ENCODE measurements at regions not wholly inside any gene's neighbourhood (a gene's known extent, or its start where the extent isn't known, plus 50 kb on each side); places are given as distances from the start of the nearest gene placed in this dataset.
"Not testable (repeated sequence)": the region's sequence is repeated elsewhere in the genome, so short reads cannot be mapped to it uniquely, and the experiment has no call there.

GRCh38 chr3:16076564-16076963 lies 97.9 kb upstream of the GALNT15 start:
- DNase-seq (ENCODE audit: low read depth in 2 of 2) = no peak

DNA sequence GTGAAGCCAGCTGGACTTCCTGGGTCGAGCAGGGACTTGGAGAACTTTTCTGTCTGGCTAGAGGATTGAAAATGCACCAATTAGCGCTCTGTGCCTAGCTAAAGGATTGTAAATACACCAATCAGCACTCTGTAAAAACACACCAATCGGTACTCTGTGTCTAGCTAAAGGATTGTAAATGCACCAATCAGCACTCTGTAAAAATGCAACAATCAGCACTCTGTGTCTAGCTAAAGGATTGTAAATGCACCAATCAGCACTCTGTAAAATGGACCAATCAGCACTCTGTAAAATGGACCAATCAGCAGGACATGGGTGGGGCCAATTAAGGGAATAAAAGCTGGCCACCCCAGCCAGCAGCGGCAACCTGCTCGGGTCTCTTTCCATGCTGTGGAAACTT lies 97.3 kb upstream of the GALNT15 start:
- DNase-seq (ENCODE audit: low read depth in 2 of 2) = not testable (repeated sequence)

- DNase-seq (ENCODE audit: low read depth in 2 of 2) = not testable (repeated sequence)
Observed at GRCh38 chr3:16077681-16078080, 96.8 kb upstream of the GALNT15 start.

GRCh38 chr3:16079519-16079918 lies 95.0 kb upstream of the GALNT15 start:
- no peak for DNase-seq (ENCODE audit: low read depth in 2 of 2)

- no peak for DNase-seq (ENCODE audit: low read depth in 2 of 2)
Observed at GRCh38 chr3:16081661-16082060, 92.8 kb upstream of the GALNT15 start.

- DNase-seq (ENCODE audit: low read depth in 2 of 2) = no peak
Observed at GRCh38 chr3:16084887-16085286, 89.6 kb upstream of the GALNT15 start.

- no peak for DNase-seq (ENCODE audit: low read depth in 2 of 2)
Observed at GRCh38 chr3:16085410-16085809, 89.1 kb upstream of the GALNT15 start.

DNA sequence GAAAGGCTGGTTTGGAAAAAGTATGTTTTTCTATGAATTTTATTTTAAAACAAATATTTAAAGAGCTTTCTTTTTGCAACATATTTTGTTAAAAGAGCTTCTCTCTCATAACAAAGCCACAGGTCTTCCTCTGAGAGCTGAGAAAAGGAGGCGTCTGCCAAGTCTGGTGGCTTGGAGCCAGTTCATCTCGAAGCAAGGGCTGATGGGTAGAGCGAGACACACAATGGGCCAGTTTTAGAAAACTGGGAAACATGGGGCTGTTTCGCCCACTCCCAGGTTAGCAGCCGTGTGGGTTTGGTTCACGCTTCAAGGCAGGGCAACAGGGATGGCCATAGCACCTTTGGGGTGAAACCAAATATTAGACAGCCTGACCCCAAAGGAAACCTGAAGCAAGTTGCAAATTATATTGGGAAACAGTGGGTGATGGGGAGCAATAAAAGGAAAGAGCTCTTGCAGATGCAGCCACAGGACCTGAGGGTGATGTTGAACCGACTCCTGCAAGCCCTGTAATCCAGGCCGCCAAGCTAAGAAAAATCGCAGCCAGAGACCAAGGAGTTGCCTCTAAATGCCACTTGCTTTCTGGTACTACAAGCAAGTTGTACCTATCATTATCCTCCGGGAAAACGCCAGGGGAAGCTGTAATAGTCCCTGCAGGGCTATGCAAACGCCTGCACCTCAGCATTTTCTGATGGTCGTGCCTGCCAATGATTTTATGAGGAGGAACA lies 88.4 kb upstream of the GALNT15 start:
- no peak for DNase-seq (ENCODE audit: low read depth in 2 of 2)

GRCh38 chr3:16086690-16087089 lies 87.8 kb upstream of the GALNT15 start:
- no peak for DNase-seq (ENCODE audit: low read depth in 2 of 2)

GRCh38 chr3:16088496-16088895 lies 86.0 kb upstream of the GALNT15 start:
- DNase-seq (ENCODE audit: low read depth in 2 of 2) = no peak

- no peak for DNase-seq (ENCODE audit: low read depth in 2 of 2)
Observed at GRCh38 chr3:16089521-16089920, 85.0 kb upstream of the GALNT15 start.

DNA sequence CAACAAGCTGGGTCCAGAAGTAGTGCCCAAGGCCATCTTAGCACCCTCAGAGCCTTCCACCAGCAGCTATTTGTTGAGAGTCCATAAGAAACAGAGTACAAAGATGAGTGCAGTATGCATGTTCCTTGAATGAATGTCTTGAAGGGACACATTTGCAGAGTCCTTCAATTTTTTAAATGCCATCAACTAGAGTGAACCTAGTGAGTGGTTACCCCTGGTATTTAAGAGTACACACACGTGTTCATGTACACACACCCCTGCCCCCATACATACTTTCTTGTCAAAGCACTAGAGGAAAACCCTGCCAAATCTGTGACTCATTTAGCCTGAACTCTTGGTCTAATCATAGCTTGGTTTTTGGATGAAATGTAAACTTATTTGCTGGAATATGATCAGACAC lies 84.5 kb upstream of the GALNT15 start:
- no peak for DNase-seq (ENCODE audit: low read depth in 2 of 2)

DNA sequence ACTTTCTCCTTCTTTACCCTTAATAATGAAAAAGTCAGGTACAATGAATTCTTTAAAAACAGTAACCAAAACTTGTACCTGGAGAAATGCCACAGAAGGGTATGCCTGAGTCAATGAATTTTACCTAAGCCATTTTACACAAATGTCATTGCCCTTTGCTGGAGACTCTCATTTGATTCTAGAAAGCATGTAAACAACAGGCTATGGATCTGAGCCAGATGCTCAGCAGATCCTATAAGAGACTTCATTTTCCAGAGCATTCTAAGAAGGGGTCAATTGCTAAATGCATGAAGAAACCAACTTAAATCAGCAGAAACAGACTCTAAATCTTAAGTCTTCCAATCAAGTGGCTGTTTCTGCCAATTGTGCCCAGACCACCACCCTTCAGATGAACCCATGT lies 83.8 kb upstream of the GALNT15 start:
- DNase-seq (ENCODE audit: low read depth in 2 of 2) = no peak

DNA sequence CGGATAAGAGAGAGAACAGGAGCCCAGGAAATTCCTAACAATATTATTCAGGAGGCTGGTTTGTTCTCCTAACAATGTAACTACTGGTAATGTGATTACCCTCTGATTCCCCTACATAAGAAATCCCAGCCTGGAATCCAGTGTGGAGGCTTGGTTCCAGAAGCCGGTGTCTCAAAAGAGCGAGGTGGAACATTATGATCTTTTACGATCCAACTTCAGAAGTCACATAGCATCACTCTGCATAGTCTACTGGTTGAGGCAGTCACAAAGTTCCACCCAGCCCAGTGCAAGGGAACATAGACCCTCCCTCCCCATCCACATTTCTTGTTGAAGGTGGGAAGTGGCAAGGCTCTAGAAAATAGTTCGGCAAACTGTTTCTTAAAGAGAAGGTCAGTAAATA lies 81.6 kb upstream of the GALNT15 start:
- DNase-seq (ENCODE audit: low read depth in 2 of 2) = no peak

- no peak for DNase-seq (ENCODE audit: low read depth in 2 of 2)
Observed at GRCh38 chr3:16101295-16102186, 72.9 kb upstream of the GALNT15 start.

DNA sequence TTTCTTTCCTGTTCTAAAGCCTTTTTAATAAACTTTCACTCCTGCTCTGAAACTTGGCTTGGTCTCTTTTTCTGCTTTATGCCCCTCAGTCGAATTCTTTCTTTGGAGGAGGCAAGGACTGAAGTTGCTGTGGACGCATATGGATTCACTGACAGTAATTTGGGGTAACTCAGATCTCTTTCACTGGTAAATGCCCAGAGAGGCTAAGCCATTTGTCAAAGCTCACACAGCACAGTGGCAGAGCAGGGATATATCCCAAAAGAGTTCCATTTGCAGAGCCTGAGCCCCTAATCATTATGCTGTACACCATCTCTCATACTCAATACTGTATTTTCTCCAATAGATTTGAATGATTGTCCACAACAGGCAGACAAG lies 72.3 kb upstream of the GALNT15 start:
- DNase-seq (ENCODE audit: low read depth in 2 of 2) = no peak

DNA sequence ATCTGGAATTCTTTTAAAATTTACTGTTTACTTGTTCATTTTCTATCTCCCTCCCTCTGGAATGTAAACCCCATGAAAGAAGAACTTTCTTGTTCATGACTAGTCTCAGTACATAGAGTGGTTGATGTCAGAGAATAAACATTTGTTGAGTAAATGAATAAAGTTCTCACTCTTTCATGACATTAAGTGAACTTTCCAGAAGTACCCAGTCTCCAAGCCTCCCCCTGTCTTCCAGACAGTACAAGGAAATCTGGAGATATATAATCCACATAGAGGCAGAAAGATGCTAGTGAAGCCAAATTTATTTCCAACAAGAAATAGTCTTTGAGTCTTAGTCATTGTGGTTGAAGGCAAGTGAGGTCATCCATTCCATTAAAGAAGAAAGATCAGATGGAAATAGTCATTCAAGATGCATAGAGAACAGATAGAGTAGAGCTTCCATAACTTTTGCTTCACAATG lies 71.5 kb upstream of the GALNT15 start:
- DNase-seq (ENCODE audit: low read depth in 2 of 2) = no peak

DNA sequence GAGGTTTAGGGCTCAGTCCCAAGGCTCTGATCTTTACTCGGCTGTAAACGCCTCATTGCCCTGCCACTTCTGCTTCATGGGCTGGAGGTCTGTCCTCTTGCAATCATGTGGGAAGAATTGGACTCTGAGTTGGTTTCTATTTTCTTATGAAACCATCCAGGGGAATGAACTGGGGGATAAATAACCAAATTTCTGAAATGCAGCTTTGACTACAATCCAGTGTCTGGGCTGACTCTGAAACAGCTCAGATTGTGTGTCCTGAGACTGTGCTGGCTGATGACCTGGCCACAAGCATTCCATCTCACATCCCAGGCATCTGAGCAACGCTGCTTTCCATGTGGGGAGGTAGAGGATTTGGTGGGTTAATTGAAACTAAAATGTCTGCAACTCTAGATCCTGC lies 71.0 kb upstream of the GALNT15 start:
- DNase-seq (ENCODE audit: low read depth in 2 of 2) = no peak

DNA sequence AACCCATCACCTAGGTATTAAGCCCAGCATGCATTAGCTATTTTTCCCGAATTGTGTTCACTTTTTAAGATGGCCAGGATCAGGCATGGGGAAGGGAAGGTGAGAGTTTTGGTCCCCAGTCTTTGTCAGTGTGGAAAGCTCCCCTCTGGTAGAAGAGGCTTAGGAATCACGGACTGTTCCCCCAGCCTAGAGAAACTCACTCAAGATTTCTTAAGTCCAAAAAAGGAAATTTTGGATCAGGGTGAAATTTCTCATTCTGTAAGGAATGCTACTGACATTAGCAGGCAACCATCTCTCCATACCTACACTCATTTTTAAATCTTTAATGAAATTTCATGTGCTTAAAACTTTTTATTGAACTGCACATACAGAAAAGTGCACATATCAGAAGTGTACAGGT lies 70.3 kb upstream of the GALNT15 start:
- DNase-seq (ENCODE audit: low read depth in 2 of 2) = no peak

- DNase-seq (ENCODE audit: low read depth in 2 of 2) = no peak
Observed at GRCh38 chr3:16106050-16106449, 68.4 kb upstream of the GALNT15 start.

- no peak for DNase-seq (ENCODE audit: low read depth in 2 of 2)
Observed at GRCh38 chr3:16108424-16108823, 66.1 kb upstream of the GALNT15 start.

DNA sequence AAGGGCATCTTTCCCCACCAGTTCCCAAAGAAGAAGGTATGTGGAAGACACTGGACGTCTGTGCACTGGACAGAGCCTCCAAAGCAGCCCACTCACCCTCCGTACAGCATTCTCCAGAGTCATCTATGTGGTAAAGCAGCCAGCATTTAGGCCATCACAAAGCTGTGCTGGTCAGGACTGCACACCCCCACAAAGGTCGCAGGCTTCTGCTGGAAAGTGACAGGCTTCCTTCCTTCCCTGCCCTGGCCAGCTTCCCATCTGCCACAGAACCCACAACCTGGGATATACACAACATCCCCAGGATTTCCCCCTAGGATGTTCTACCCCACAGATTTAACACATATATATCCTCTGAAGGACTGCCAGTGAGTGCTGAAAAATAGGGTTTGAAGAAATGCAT lies 64.6 kb upstream of the GALNT15 start:
- DNase-seq (ENCODE audit: low read depth in 2 of 2) = no peak

GRCh38 chr3:16112910-16113504 lies 61.5 kb upstream of the GALNT15 start:
- DNase-seq (ENCODE audit: low read depth in 2 of 2) = no peak
